ENCODE measurements at regions not wholly inside any gene's neighbourhood (a gene's known extent, or its start where the extent isn't known, plus 50 kb on each side); places are given as distances from the start of the nearest gene placed in this dataset.
"Not testable (repeated sequence)": the region's sequence is repeated elsewhere in the genome, so short reads cannot be mapped to it uniquely, and the experiment has no call there.

GRCh38 chr5:38794037-38794436 is 51.8 kb upstream of the OSMR start:
- DNase-seq: not testable (repeated sequence)

GRCh38 chr5:38794986-38795385 is 50.8 kb upstream of the OSMR start:
- DNase-seq: no peak

- DNase-seq: no peak
These were observed 49.6 kb upstream of the OSMR start for GRCh38 chr5:38795986-38796741.

Data from inflammatory macrophage treated with lipopolysaccharide for 4 hours (primary cell).